GM21360 (cell line): ENCODE measurements at regions not wholly inside any gene's neighbourhood (a gene's known extent, or its start where the extent isn't known, plus 50 kb on each side); places are given as distances from the start of the nearest gene placed in this dataset.

Experiments used
- ATAC-seq: cut with Tn5 transposase; IDR thresholded peaks from one replicate; pipeline ENCODE4 v1.9.1; 2021; ENCODE audit warnings: mild to moderate bottlenecking, moderate library complexity; ENCODE audit not compliant: unreplicated experiment

DNA sequence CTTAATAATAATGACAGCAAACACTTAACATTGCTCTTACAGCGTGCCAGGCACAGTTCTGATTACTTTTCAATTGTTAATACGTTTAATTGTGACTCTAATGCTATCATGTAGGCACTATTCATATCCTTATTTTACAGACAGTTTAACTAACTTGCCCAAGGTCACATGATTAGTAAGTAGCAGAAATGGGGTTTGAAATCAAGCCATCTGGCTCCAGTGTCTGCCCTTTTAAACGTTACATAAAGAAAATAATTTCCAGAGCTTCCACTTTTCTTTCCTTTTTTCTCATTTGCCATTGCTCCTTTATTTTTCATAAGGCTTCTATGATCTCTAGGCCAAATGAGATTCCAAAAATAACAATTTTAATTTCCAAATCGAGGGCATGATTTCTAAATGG is 50.6 kb upstream of the IKZF2 start:
- ATAC-seq = no peak

DNA sequence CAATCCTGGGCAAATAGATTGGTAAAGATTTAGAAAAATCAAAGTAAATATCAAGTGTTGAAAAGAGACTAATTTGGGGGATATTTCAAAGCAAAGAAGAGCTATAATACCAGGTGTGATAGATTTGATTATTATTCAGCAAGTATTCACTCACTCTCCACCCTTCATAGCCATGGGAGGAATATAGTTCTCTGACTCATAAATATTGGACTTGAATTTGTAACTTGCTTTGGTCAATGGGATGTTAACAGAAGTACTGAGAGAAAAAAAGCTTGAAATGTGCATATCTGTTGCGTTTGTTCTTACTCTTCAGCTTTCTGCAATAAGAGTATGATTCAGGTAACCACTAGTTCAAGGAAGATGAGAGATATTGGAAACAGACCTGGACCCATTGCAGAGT is 54.5 kb upstream of the IKZF2 start:
- no peak for ATAC-seq

DNA sequence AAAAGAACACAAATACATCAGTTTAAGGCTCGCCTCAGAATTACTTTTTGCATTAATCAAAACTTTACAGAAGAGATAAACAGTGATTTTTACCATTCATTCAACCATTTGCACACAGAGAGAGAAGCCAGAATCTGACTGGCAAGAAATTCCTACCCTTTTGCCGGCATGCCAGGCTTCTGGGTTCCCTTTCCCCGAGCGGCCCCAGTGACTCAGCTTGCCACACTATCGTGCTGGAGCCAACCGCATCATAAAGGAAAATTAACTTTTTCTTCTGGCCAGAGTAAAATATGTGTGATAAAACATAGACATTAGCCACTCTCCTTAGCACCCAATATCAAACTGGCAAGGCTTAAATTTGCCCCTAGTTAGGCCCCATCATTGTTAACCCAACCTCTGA is 61.8 kb upstream of the IKZF2 start:
- ATAC-seq = no peak

- no peak for ATAC-seq
These were observed 62.8 kb upstream of the IKZF2 start for GRCh38 chr2:213214209-213214608.

GRCh38 chr2:213216461-213216860 is 65.0 kb upstream of the IKZF2 start:
- no peak for ATAC-seq

- no peak for ATAC-seq
These were observed 64.4 kb upstream of the SPAG16 start for GRCh38 chr2:213219816-213220215.

GRCh38 chr2:213220967-213221603 is 63.2 kb upstream of the SPAG16 start:
- ATAC-seq = peak; percentile 83

GRCh38 chr2:213221957-213222356 is 62.3 kb upstream of the SPAG16 start:
- no peak for ATAC-seq

DNA sequence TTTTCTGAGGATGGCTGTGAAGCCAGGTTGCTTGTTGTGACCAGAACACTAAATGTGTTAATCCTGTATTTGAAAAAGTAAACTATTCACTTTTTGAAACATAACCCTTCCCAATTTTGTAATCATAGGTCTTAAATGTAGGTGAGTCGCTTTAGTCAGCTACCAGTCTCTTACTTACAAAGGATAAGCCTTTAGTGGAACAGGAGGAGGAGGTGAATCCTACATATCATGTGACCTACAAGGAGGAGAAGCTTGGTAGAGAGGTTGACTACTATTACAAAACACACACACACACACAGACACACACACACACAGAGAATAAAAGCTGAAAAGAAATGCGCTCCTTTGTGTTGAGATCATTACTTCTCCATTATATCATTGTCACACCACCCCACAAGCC is 59.9 kb upstream of the SPAG16 start:
- no peak for ATAC-seq

- ATAC-seq = no peak
These were observed 58.4 kb upstream of the SPAG16 start for GRCh38 chr2:213225866-213226265.

GRCh38 chr2:213227458-213227857 is 56.8 kb upstream of the SPAG16 start:
- ATAC-seq = peak; percentile 98

DNA sequence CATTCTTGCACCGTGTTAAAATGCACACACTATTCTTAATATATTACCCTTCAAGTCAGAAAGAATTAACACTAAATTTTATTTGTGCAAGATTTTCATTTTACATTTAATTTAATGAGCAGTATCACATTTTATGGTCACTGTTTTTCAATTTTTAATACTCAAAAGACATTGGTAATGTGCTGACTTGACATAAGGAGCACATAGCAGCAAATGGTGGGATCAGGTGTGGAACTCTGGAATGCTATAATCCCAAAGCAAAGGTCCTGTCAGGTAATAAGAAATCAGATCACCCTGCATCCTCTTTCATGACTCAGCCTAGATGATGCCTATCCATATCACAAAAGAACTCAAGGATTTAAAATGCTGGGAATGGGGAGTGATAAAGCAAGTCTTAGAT is 55.6 kb upstream of the SPAG16 start:
- ATAC-seq = no peak

DNA sequence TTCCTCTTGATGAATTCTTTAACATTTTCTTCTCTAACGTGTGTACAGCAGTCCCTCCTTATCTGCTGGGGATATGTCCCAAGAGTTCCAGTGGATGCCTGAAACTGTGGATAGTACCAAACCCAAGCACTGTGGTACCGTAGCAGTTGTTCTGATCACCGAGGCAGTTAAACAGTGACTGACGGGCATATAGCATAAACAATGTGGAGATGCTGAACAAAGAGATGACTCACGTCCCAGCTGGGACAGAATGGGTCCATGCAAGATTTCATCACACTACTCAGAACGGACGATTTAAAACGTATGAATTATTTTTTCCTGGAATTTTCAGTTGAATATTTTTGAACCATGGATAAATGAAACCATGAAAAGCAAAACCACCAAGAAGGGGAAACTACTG is 54.5 kb upstream of the SPAG16 start:
- ATAC-seq = no peak

GRCh38 chr2:213231966-213232365 is 52.3 kb upstream of the SPAG16 start:
- no peak for ATAC-seq

- peak; percentile 94 for ATAC-seq
These were observed 51.4 kb upstream of the SPAG16 start for GRCh38 chr2:213232649-213233437.

GRCh38 chr2:213233438-213234330 is 50.6 kb upstream of the SPAG16 start:
- peak; percentile 0 for ATAC-seq
